HG02588 (cell line): ENCODE measurements at regions not wholly inside any gene's neighbourhood (a gene's known extent, or its start where the extent isn't known, plus 50 kb on each side); places are given as distances from the start of the nearest gene placed in this dataset.

Source experiments
- ATAC-seq: cut with Tn5 transposase; IDR thresholded peaks from one replicate; pipeline ENCODE4 v1.9.1; 2021; ENCODE audit warnings: mild to moderate bottlenecking, moderate library complexity; ENCODE audit not compliant: unreplicated experiment

- ATAC-seq = no peak
These were observed 109.2 kb upstream of the DRD2 start for GRCh38 chr11:113584371-113584770.

GRCh38 chr11:113581713-113582112, 106.5 kb upstream of the DRD2 start:
- ATAC-seq = no peak

GRCh38 chr11:113579292-113579940, 104.2 kb upstream of the DRD2 start:
- no peak for ATAC-seq

GRCh38 chr11:113578715-113579250, 103.6 kb upstream of the DRD2 start:
- ATAC-seq = no peak

DNA sequence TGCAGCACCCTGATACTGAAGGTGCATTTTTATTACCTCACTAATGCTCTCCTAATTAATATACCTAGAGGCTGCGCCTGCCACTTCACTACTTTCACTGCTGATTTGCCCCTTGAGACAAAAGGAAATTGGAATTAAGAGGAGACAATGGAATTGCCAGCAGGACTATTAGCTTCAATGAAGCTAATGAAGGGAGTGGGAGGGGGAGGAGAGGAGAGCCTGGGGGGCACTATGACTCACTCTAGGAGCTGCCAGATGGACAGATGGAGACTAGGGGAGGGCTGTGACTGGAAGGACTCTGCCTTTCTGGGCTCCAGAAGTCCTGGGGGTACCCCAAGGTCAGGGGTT, 102.8 kb upstream of the DRD2 start:
- no peak for ATAC-seq

DNA sequence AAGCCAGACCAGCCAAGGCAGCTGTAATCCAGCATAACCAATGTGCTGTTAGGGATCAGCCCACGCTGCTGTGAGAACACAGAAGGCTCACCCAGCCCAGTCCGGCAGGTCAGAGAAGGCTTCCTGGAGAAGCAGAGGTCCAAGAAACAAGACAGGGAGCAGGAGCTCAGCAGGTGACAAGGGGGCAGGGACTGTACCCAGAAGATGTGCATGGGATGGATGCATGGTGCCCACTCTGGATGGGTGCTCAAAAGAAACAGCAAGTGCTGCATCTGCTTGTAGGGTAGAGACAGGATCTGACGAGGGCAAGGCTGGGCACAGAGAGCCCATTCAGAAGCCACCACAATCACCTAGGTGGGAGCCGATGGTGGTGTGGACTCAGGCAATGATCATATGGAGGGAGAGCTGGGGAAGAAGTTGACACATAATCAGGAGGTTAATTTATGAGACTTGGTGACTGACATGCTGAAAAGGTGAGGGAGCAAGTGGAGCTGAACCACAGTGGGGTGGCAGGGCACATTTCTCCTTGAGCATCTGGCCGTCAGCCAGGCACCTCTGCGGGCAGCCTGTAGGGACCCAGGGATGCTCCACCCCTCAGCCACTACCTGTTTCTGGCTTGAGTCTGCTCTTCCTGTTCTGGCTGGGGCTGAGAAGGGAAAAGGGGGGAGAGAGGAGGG, 102.3 kb upstream of the DRD2 start:
- no peak for ATAC-seq

DNA sequence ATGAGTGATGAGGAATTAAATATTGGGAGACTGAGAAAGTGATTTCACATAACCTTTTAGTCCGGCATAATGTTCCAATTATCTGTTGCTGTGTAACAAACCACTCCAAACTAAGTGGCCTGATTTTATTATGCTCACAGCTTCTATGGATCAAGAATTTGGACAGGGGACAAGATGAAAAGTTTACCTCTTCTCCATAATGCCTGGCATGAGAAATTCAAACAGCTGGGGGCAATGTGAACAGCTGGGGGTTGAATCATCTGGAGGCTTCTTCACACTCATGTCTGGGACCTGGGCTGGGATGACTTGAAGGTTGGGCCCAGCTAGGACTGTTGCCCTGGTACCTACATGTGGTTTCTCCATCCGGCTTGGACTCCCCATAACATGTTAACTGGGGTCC, 99.4 kb upstream of the DRD2 start:
- ATAC-seq = no peak

- no peak for ATAC-seq
These were observed 99.0 kb upstream of the DRD2 start for GRCh38 chr11:113574171-113574570.

GRCh38 chr11:113572136-113572735, 97.0 kb upstream of the DRD2 start:
- no peak for ATAC-seq

DNA sequence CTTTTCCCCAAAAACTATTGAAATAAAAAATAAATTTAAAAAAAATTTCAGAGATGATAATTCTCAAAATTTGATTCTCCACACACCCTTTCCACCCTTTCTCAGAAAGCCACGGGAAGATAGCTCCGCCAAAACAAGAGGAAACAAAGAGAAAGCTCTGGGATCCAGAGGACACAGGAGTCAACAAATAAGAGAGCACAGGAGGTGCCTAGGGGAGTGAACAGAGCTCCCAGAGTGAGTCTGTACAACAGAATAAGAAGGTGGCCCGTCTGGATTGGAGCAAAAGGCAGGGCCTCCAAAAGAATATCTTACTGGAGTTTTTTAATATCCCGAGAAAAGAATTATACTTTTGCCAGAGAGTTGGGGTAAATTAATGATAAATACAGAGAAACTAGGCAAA, 96.3 kb upstream of the DRD2 start:
- no peak for ATAC-seq

GRCh38 chr11:113570906-113571305, 95.7 kb upstream of the DRD2 start:
- ATAC-seq = no peak

GRCh38 chr11:113569391-113569790, 94.2 kb upstream of the DRD2 start:
- no peak for ATAC-seq

DNA sequence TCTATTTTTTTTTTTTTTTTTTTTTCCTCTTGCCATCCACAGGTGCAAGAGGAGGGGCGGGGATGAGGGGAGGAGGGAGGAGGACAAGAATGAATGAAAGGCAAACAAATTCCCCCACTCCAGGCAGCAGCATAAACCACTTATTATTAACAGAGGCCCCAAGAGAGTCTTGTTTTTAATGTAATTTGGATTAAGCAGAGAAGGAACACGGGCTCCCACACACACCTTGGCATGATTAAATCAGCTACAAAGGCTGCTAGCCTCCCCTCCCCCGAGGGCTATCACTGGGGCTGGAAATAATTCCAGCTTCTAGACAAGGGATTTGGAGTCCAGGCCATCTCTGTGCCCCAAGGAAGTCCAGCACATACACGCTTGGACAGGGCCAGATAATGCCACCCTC, 93.4 kb upstream of the DRD2 start:
- no peak for ATAC-seq

DNA sequence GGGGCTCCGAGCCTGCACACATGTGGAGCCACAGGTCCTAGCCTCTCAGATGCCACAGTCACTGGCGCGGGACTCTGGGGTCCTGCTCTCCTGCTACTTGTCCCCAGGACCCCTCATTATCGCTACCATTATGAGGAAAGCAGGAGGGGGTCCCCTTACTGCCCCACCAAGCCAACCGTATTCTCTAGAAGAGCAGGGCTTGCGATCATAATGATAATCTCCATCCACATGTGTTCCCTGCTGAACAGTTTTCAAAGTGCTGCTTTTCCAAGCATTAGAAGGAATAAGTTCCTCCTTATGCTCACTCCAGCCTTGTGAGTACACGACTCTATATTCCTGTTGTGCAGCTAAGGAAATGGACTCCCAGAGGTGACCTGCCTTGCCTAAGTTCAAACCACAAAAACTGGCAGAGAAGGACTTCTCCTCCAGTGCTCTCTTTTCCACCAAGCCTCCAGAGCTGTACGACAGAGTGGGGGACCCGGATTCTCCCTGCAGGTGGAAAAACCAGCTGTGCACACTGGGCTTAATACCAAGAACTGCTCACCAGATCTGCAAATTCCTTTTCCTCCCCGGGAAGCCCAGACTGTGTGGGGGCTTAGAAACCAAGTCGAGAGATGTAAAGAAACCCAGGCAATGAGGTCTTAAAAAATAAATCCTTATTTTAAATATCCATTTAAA, 92.8 kb upstream of the DRD2 start:
- no peak for ATAC-seq

DNA sequence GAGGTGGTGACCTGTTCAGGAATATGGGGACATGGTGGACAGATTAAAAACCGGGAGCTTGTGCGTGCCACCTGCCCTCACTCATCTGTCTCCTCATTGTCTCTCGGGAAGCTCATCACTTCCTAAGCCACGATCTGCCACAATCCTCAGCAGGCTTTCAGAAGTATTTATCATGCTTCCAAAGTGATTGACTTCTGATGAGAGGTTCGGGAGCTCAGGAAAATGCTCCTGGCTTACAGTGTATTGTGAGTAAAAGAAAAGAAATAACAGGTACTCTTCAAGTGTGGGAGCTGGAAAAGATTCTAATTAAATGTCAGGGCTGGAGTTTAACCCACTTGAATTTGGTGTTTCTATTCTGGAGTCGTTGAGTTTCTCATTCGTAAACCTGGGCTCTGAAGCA, 91.9 kb upstream of the DRD2 start:
- no peak for ATAC-seq

DNA sequence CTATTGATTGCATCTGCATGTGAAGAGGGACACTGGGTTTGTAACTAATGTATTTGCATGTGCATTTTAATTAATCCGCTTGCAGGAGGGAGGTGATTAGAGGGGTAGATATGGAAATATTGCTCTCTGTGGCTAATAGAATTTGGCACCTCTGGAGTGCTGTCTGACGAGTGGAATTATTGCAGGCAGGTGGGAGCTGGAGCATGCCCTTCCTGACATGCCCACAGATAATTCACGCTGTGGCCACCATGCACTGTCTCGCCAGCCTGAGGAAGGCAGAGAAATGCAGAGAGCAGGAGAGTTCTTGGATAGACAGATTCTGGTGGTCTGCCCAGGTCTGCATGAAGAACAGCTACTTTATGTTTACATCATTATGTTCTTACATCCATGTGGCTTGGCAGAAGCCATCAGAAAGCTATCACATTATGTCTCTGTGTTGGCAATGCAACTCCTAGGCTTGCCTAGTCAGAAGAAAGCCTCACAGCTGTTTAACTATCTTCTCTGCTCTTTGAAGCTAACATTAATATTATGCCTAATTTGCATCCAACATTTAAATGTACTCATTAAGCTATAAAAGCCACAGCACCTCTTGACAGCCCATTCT, 89.4 kb upstream of the DRD2 start:
- no peak for ATAC-seq

GRCh38 chr11:113563766-113564526, 88.7 kb upstream of the DRD2 start:
- no peak for ATAC-seq

GRCh38 chr11:113562981-113563461, 87.8 kb upstream of the DRD2 start:
- no peak for ATAC-seq

DNA sequence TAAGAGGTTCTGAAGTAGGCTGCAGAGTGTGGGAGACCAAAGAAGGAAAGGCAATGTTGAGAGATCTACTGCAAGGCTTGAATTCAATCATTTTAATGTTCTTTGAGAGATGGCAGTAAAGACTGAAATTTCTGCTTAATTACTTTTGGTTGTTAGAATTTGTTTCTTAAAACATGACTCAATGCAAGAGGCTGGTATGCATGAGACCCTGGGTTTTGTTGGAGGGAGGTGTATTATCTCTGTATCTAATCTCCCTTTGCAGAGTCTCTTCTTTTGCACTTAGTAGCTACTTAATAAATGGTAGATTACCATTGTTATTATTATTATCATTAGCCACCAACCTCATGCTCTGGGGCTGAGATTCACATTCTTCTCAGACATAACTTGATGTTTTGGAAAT, 87.4 kb upstream of the DRD2 start:
- no peak for ATAC-seq

DNA sequence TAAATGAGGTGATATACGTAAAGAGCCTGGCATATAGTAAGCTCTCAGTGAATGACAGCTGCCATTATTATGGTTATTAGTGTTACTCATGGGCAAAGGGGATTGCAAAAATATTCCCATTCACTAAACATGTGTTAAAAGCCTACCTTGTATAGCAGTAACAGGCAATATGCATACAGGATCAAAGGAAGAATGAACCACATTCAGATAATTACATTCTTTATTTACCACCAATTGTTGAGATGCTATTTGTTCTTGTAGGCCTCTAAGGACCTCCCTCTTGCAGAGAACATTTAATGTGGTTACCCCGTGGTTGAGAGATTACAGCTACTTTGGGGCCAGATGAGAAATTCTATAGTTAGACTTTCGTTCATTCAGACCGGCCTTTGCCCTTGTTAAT, 82.7 kb upstream of the DRD2 start:
- ATAC-seq = no peak
